ENCODE measurements at regions not wholly inside any gene's neighbourhood (a gene's known extent, or its start where the extent isn't known, plus 50 kb on each side); places are given as distances from the start of the nearest gene placed in this dataset.

- no peak for TF ChIP-seq CTCF (optimal IDR thresholded peaks at IDR 0.05 in 1 of 3, IDR thresholded peaks at IDR 0.05 in 1 of 3, conservative IDR thresholded peaks at IDR 0.05 in 1 of 3; ENCODE audit: extremely low read depth in 1 of 3, insufficient read depth in 2 of 3, low read length in 3 of 3)
- TF ChIP-seq EZH2 (IDR thresholded peaks at IDR 0.05; ENCODE audit: low read length), result no peak
Measured at GRCh38 chr11:92828556-92828955, 140.9 kb upstream of the MTNR1B start.

Data from keratinocyte (primary cell).